AG20443 (cell line): ENCODE measurements at regions not wholly inside any gene's neighbourhood (a gene's known extent, or its start where the extent isn't known, plus 50 kb on each side); places are given as distances from the start of the nearest gene placed in this dataset.
"Not testable (repeated sequence)": the region's sequence is repeated elsewhere in the genome, so short reads cannot be mapped to it uniquely, and the experiment has no call there.

Experiments
- DNase-seq: peaks from one replicate; pipeline ENCODE4 v3.0.0; 2012; ENCODE audit warnings: low spot score, mixed read lengths

GRCh38 chr4:33071535-33071934 is 2351.4 kb downstream of the PCDH7 start:
- peak; percentile 11 for DNase-seq

GRCh38 chr4:33072298-33073089 is 2352.3 kb downstream of the PCDH7 start:
- DNase-seq, result no peak

GRCh38 chr4:33073811-33074210 is 2353.6 kb downstream of the PCDH7 start:
- peak; percentile 60 for DNase-seq

GRCh38 chr4:33078145-33078544 is 2358.0 kb downstream of the PCDH7 start:
- DNase-seq, result no peak

- peak; percentile 14 for DNase-seq
Observed at GRCh38 chr4:33080275-33080674, 2360.1 kb downstream of the PCDH7 start.

- DNase-seq, result no peak
Observed at GRCh38 chr4:33085709-33086108, 2365.5 kb downstream of the PCDH7 start.

- DNase-seq, result peak; percentile 21
Observed at GRCh38 chr4:33086331-33086925, 2366.3 kb downstream of the PCDH7 start.

GRCh38 chr4:33088713-33089112 is 2368.5 kb downstream of the PCDH7 start:
- no peak for DNase-seq

GRCh38 chr4:33090910-33091309 is 2370.7 kb downstream of the PCDH7 start:
- DNase-seq, result no peak

GRCh38 chr4:33091961-33092360 is 2371.8 kb downstream of the PCDH7 start:
- DNase-seq, result no peak

- no peak for DNase-seq
Observed at GRCh38 chr4:33104273-33104672, 2384.1 kb downstream of the PCDH7 start.

GRCh38 chr4:33107814-33108213 is 2387.6 kb downstream of the PCDH7 start:
- DNase-seq, result peak; percentile 22

- no peak for DNase-seq
Observed at GRCh38 chr4:33111117-33111516, 2390.9 kb downstream of the PCDH7 start.

GRCh38 chr4:33116871-33117270 is 2396.7 kb downstream of the PCDH7 start:
- DNase-seq, result no peak

GRCh38 chr4:33126002-33126401 is 2405.8 kb downstream of the PCDH7 start:
- no peak for DNase-seq

GRCh38 chr4:33130662-33131061 is 2410.5 kb downstream of the PCDH7 start:
- not testable (repeated sequence) for DNase-seq

- no peak for DNase-seq
Observed at GRCh38 chr4:33133723-33134122, 2413.6 kb downstream of the PCDH7 start.

GRCh38 chr4:33134366-33134765 is 2414.2 kb downstream of the PCDH7 start:
- no peak for DNase-seq

- no peak for DNase-seq
Observed at GRCh38 chr4:33149658-33150524, 2429.7 kb downstream of the PCDH7 start.

- no peak for DNase-seq
Observed at GRCh38 chr4:33150525-33150910, 2430.3 kb downstream of the PCDH7 start.

GRCh38 chr4:33160126-33160525 is 2440.0 kb downstream of the PCDH7 start:
- peak; percentile 56 for DNase-seq

- no peak for DNase-seq
Observed at GRCh38 chr4:33161202-33161601, 2441.0 kb downstream of the PCDH7 start.

GRCh38 chr4:33162122-33162521 is 2442.0 kb downstream of the PCDH7 start:
- DNase-seq, result peak; percentile 4
